Left ventricle myocardium inferior (tissue), 1 donor: ENCODE measurements at regions not wholly inside any gene's neighbourhood (a gene's known extent, or its start where the extent isn't known, plus 50 kb on each side); places are given as distances from the start of the nearest gene placed in this dataset.

ENCODE experiments used
- DNase-seq: peaks from one replicate; pipeline ENCODE4 v3.0.0-alpha.2; 2020
- H3K27ac ChIP-seq: fragments of 200-600 bp; replicated peaks from 2 replicates; pipeline ENCODE4 v1.8.0; 2021
- H3K27me3 ChIP-seq: fragments of 200-600 bp; 2 replicates; pipeline ENCODE4 v1.8.0; 2021; ENCODE audit warnings: low read depth
- H3K36me3 ChIP-seq: fragments of 200-600 bp; 2 replicates; pipeline ENCODE4 v1.8.0; 2021
- H3K4me1 ChIP-seq: fragments of 200-600 bp; 2 replicates; pipeline ENCODE4 v1.8.0; 2021
- H3K4me3 ChIP-seq: fragments of 200-600 bp; 2 replicates; pipeline ENCODE4 v1.8.0; 2021; ENCODE audit warnings: mild to moderate bottlenecking, moderate library complexity
- H3K9me3 ChIP-seq: fragments of 200-600 bp; replicated peaks from 2 replicates; pipeline ENCODE4 v1.8.0; 2021
- CTCF ChIP-seq: fragments of 200-600 bp; IDR thresholded peaks from 2 replicates; pipeline ENCODE4 v1.8.0; 2021; ENCODE audit warnings: antibody characterized with exemption, mild to moderate bottlenecking, borderline replicate concordance
- intact Hi-C: fragments of 100-400 bp; cut with micrococcal nuclease; formaldehyde crosslinking; loops from one replicate; pipeline ENCODE4 v1.11.0; 2022
- donor health status: DM: no; HTN: yes; CAD: no; lungs with severe emphysema.

GRCh38 chr10:105702211-105702610, 1061.1 kb downstream of the SORCS3 start:
- Histone ChIP-seq H3K9me3 (no peaks in the 10 kb centered on the region), H3K4me3 (no peak overlapping the region), H3K27me3 (no peaks in the 10 kb centered on the region), H3K27ac (no peak overlapping the region), H3K4me1 (no peaks in the 10 kb centered on the region), H3K36me3 (no peaks in the 10 kb centered on the region)
- no peak for TF ChIP-seq CTCF
- intact Hi-C loops = no loop called here
- no peak for DNase-seq

DNA sequence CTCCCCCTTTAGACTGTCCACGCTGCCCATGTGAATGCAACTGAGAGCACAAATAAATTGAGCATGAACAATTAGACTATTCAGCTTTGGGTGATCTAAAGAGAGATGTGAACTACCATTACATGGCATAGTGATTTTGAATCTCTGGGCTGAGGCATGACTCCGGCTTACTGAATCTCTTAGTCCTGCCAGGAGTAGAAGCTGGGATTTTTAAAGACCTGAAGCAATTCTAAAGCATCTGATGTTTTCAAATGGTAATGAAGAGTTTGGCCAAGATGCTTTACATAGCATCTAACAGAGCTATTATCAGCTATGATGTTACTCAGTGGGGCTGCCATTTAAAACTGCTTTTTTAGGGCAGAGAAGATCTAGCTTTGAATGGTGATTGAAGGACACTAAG, 1059.1 kb downstream of the SORCS3 start:
- intact Hi-C loops = no loop called here
- Histone ChIP-seq H3K36me3 (no peaks in the 10 kb centered on the region), H3K27me3 (no peaks in the 10 kb centered on the region), H3K27ac (no peak overlapping the region), H3K9me3 (no peaks in the 10 kb centered on the region), H3K4me3 (no peak overlapping the region), H3K4me1 (no peaks in the 10 kb centered on the region)
- no peak for DNase-seq
- TF ChIP-seq CTCF = no peak

DNA sequence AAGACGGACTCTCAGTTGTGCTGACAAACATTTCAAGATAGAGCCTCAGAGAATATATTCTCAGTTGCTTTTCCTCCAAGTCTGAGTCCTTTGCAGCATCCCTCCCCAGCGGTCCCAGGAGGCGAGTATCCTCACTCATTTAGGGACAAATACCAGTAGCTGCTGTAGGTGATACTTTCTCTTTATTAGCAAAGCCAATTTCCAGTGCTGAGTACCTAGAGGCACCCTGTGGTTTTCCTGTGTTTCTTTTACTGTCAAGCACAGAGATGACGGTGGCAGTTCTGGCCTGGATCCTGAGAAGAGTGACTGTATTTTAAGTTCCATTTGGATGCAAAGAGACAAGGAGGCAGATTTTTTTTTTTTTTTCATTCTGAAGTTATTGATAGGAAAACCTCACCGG, 1058.4 kb downstream of the SORCS3 start:
- no peaks in the 10 kb centered on the region for H3K27me3 ChIP-seq
- H3K4me3 ChIP-seq = no peak overlapping the region
- H3K36me3 ChIP-seq = no peaks in the 10 kb centered on the region
- no peak for TF ChIP-seq CTCF
- H3K4me1 ChIP-seq = no peaks in the 10 kb centered on the region
- H3K27ac ChIP-seq = no peak overlapping the region
- no peak for DNase-seq
- intact Hi-C loops = no loop called here
- H3K9me3 ChIP-seq = no peaks in the 10 kb centered on the region

DNA sequence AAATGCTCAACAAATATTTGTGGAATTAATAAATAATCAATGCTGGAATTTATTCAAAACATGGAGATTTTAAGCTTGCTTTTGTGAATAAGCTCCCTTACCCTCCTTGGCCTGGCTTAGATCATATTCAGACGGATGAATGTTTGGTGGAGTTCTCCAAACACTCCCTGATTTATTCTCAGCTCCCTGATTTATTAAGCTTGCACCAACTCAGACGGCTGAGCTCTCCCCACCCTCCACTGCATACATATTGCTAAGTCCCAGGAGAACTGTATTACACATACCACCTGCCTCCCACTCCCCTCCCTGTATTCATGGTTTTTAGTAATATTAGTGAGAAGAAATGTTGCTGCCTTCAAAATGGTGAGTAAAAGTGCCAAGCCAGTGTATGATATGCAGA, 1057.5 kb downstream of the SORCS3 start:
- TF ChIP-seq CTCF = no peak
- H3K27me3 ChIP-seq = no peaks in the 10 kb centered on the region
- no peak for DNase-seq
- no peaks in the 10 kb centered on the region for H3K9me3 ChIP-seq
- intact Hi-C loops = no loop called here
- H3K4me3 ChIP-seq = no peak overlapping the region
- H3K36me3 ChIP-seq = no peaks in the 10 kb centered on the region
- no peaks in the 10 kb centered on the region for H3K4me1 ChIP-seq
- no peak overlapping the region for H3K27ac ChIP-seq

- Histone ChIP-seq H3K27ac (no peak overlapping the region), H3K9me3 (no peaks in the 10 kb centered on the region), H3K36me3 (no peaks in the 10 kb centered on the region), H3K27me3 (no peaks in the 10 kb centered on the region), H3K4me1 (no peaks in the 10 kb centered on the region), H3K4me3 (no peak overlapping the region)
- no peak for DNase-seq
- no peak for TF ChIP-seq CTCF
- intact Hi-C loops = no loop called here
Measured at GRCh38 chr10:105697290-105697780, 1056.2 kb downstream of the SORCS3 start.

DNA sequence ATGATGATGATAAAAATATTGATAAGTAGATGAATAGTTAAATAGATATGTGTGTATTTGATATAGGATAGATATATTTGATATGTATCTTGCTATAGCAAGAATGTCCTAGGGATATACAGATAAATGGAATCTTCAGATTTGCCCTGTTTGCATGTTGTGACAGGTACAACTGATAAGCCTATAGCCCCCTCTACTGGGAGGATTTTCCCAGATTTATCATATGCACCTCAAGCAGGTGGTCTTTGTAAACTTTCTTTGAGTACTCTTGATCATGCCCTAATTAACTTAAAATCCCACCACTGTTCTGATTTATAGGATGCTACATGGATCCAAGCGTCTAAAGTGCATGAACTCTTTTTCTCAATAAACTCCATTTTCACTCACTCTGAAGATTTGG, 1050.7 kb downstream of the SORCS3 start:
- Histone ChIP-seq H3K4me3 (no peak overlapping the region), H3K4me1 (no peaks in the 10 kb centered on the region), H3K27me3 (no peaks in the 10 kb centered on the region), H3K9me3 (no peaks in the 10 kb centered on the region), H3K27ac (no peak overlapping the region), H3K36me3 (no peaks in the 10 kb centered on the region)
- DNase-seq = no peak
- intact Hi-C loops = no loop called here
- peak; percentile 49 for TF ChIP-seq CTCF
